ENCODE measurements at regions not wholly inside any gene's neighbourhood (a gene's known extent, or its start where the extent isn't known, plus 50 kb on each side); places are given as distances from the start of the nearest gene placed in this dataset.

- no peak for DNase-seq
- Histone ChIP-seq H3K4me1 (ENCODE audit: insufficient read depth, low read length) (no peaks in the 10 kb centered on the region; the same call in 1 of the 2 replicates), H4K91ac (ENCODE audit: insufficient read length, low read depth, low read length) (no peak overlapping the region), H3K9me3 (ENCODE audit: control insufficient read depth, low read depth, low read length) (no peaks in the 10 kb centered on the region), H2BK120ac (ENCODE audit: low read depth, low read length, poor library complexity, severe bottlenecking) (no peak overlapping the region), H2BK20ac (ENCODE audit: low read depth, low read length, poor library complexity, severe bottlenecking) (no peak overlapping the region), H3K27ac (ENCODE audit: insufficient read length, low read depth, low read length) (no peak overlapping the region), H2AFZ (ENCODE audit: low read length) (no peak overlapping the region), H3K18ac (ENCODE audit: insufficient read length, low read depth, low read length) (no peak overlapping the region), H4K5ac (ENCODE audit: insufficient read length, low read depth, low read length) (no peak overlapping the region), H3K79me2 (ENCODE audit: insufficient read depth, low read length) (no peaks in the 10 kb centered on the region), H3K14ac (ENCODE audit: insufficient read depth, low read length) (no peak overlapping the region), H3K9ac (ENCODE audit: extremely low read depth, insufficient read length, low read length) (no peak overlapping the region), H2BK5ac (ENCODE audit: insufficient read length, low read length) (no peak overlapping the region), H4K20me1 (ENCODE audit: control insufficient read depth, insufficient read depth, insufficient read length) (no peaks in the 10 kb centered on the region), H3K27me3 (ENCODE audit: insufficient read depth, low read length) (no peaks in the 10 kb centered on the region), H3K4ac (ENCODE audit: low read depth, low read length) (no peak overlapping the region), H2AK5ac (ENCODE audit: insufficient read length, low read length) (no peak overlapping the region), H3K23me2 (ENCODE audit: insufficient read length, low read depth, low read length, poor library complexity, severe bottlenecking) (no peaks in the 10 kb centered on the region), H2BK12ac (ENCODE audit: insufficient read length, low read depth, low read length) (no peak overlapping the region), H3T11ph (ENCODE audit: low read length) (no peak overlapping the region), H3K23ac (ENCODE audit: insufficient read length, low read depth, low read length) (no peak overlapping the region), H3K56ac (ENCODE audit: insufficient read length, low read depth, low read length) (no peak overlapping the region), H2BK15ac (ENCODE audit: low read depth, low read length) (no peak overlapping the region), H3K79me1 (ENCODE audit: insufficient read depth, low read depth, low read length, poor library complexity, severe bottlenecking) (no peaks in the 10 kb centered on the region), H4K8ac (replicated peaks; ENCODE audit: insufficient read length, low read depth, low read length) (no peak overlapping the region), H3K4me2 (ENCODE audit: insufficient read depth, insufficient read length, low read length) (no peak overlapping the region)
- H3K4me1 Mint-ChIP-seq = peaks cover 31 to 40% of the 10 kb centered on the region in 2 experiments
- peaks cover 0 to 3% of the 10 kb centered on the region in 2 experiments; a peak in 2 of 5 replicates for H3K9me3 Mint-ChIP-seq
- H3K4me3 Mint-ChIP-seq = no peak overlapping the region
- no peak for TF ChIP-seq CTCF (conservative IDR thresholded peaks at IDR 0.05)
- no peak overlapping the region for H3K27ac Mint-ChIP-seq
- no CpG with 5 or more reads among the region's 5 CpGs for WGBS (ENCODE audit: extremely low coverage, insufficient read length, low lambda C conversion rate)
- H3K27me3 Mint-ChIP-seq (ENCODE audit: low read depth) = peaks cover 3% of the 10 kb centered on the region
- H3K36me3 Mint-ChIP-seq (ENCODE audit: insufficient read depth in 1 of 3, low read depth in 3 of 3) = peaks cover 0 to 1% (median 0%) of the 10 kb centered on the region in 3 experiments; a peak in 1 of 7 replicates
Measured at GRCh38 chr18:10072671-10073175, 158.9 kb downstream of the VAPA start.

Measured in H9 (cell line).